Astrocyte (in vitro differentiated cells and primary cell): ENCODE measurements at regions not wholly inside any gene's neighbourhood (a gene's known extent, or its start where the extent isn't known, plus 50 kb on each side); places are given as distances from the start of the nearest gene placed in this dataset.

ENCODE experiments used
- DNase-seq: peaks from one replicate; pipeline ENCODE4 v3.0.0-alpha.2; 2010; ENCODE audit warnings: low read depth
- FAIRE-seq: peaks from 2 replicates; lab custom pipeline; 2011; peaks lifted over from hg19 to GRCh38; lab: Jason Lieb, UNC
- H2AFZ ChIP-seq: 2 replicates; pipeline ENCODE4 v1.6.0; 2012; ENCODE audit warnings: low read depth, low read length, inconsistent platforms
- H3K27ac ChIP-seq: 2 replicates; pipeline ENCODE4 v1.5.1; 2011; ENCODE audit warnings: low read depth, low read length, inconsistent platforms
- H3K27me3 ChIP-seq: 2 replicates; pipeline ENCODE4 v1.6.0; 2011; ENCODE audit warnings: low read length, inconsistent platforms; ENCODE audit not compliant: insufficient read depth
- H3K36me3 ChIP-seq: 2 replicates; pipeline ENCODE4 v1.5.1; 2011; ENCODE audit warnings: low read length, inconsistent platforms; ENCODE audit not compliant: insufficient read depth
- H3K4me1 ChIP-seq: 2 replicates; pipeline ENCODE4 v1.5.1; 2011; ENCODE audit warnings: low read length, inconsistent platforms; ENCODE audit not compliant: insufficient read depth
- H3K4me2 ChIP-seq: 2 replicates; pipeline ENCODE4 v1.6.0; 2012; ENCODE audit warnings: low read length, inconsistent platforms
- H3K4me3 ChIP-seq: 2 replicates; pipeline ENCODE4 v1.5.1; 2011; ENCODE audit warnings: low read depth, mild to moderate bottlenecking, low read length, inconsistent platforms; ENCODE audit not compliant: insufficient read depth
- H3K79me2 ChIP-seq: 2 replicates; pipeline ENCODE4 v1.6.0; 2012; ENCODE audit warnings: mild to moderate bottlenecking, low read length, inconsistent platforms; ENCODE audit not compliant: insufficient read depth
- H3K9ac ChIP-seq: 2 replicates; pipeline ENCODE4 v1.6.0; 2012; ENCODE audit warnings: mild to moderate bottlenecking, low read length, inconsistent platforms
- H3K9me3 ChIP-seq: 2 replicates; pipeline ENCODE4 v1.5.1; 2012; ENCODE audit warnings: low read depth, mild to moderate bottlenecking, low read length, inconsistent platforms; ENCODE audit not compliant: insufficient read depth
- H4K20me1 ChIP-seq: 2 replicates; pipeline ENCODE4 v1.6.0; 2012; ENCODE audit warnings: low read length, inconsistent platforms; ENCODE audit not compliant: insufficient read depth
- H3K27ac Mint-ChIP-seq: one replicate; pipeline ENCODE4 v1.8.0; 2021; ENCODE audit warnings: mild to moderate bottlenecking, mixed read lengths; ENCODE audit not compliant: unreplicated experiment
- H3K27me3 Mint-ChIP-seq: one replicate; pipeline ENCODE4 v1.8.0; 2021; ENCODE audit warnings: low read depth, mixed read lengths; ENCODE audit not compliant: unreplicated experiment
- H3K36me3 Mint-ChIP-seq: one replicate; pipeline ENCODE4 v1.8.0; 2021; ENCODE audit warnings: low read depth, mixed read lengths; ENCODE audit not compliant: unreplicated experiment
- H3K4me1 Mint-ChIP-seq: one replicate; pipeline ENCODE4 v1.8.0; 2021; ENCODE audit warnings: low read depth, mixed read lengths; ENCODE audit not compliant: unreplicated experiment
- H3K4me3 Mint-ChIP-seq: one replicate; pipeline ENCODE4 v1.8.0; 2021; ENCODE audit warnings: mild to moderate bottlenecking, moderate library complexity, mixed read lengths; ENCODE audit not compliant: unreplicated experiment
- H3K9me3 Mint-ChIP-seq: one replicate; pipeline ENCODE4 v1.8.0; 2021; ENCODE audit warnings: mild to moderate bottlenecking, mixed read lengths; ENCODE audit not compliant: unreplicated experiment
- EZH2 ChIP-seq: IDR thresholded peaks from 2 replicates; pipeline ENCODE4 v1.6.1; 2012; ENCODE audit warnings: mild to moderate bottlenecking, low read length, inconsistent platforms; ENCODE audit not compliant: insufficient read depth
- TF ChIP-seq, protein P1 (sequence below): IDR thresholded peaks from 2 replicates; pipeline ENCODE4 v1.5.1; 2011; ENCODE audit warnings: low read depth, mild to moderate bottlenecking, inconsistent platforms, low read length, moderate library complexity; ENCODE audit not compliant: insufficient read depth

DNA sequence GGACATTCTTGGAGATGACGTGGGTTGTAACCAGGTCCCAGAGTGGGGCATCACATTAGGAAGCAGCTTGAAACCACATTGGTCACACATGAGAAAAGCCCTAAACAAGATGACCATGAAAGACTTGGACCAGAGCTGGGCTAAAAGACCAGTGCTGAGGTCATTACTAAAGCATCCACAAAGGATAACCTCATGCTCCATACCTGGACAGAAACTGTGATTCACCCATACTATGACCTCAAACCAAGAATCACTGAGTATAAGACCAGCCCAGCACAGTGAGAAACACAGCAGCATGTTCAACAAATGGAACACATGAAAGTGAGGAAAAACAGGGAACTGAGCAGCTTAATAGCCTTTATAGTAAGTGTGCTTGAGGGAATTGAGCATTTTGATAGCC lies 635.5 kb upstream of the NETO1 start:
- H3K27ac ChIP-seq: no peak overlapping the region
- peaks cover 3% of the 10 kb centered on the region for H3K4me1 ChIP-seq
- FAIRE-seq (no peak), DNase-seq (peak; percentile 3)
- no peaks in the 10 kb centered on the region for H3K9me3 ChIP-seq
- Mint-ChIP-seq H3K4me3 (no peak overlapping the region), H3K27me3 (no peaks in the 10 kb centered on the region), H3K4me1 (no peaks in the 10 kb centered on the region), H3K27ac (no peak overlapping the region), H3K9me3 (no peaks in the 10 kb centered on the region), H3K36me3 (no peaks in the 10 kb centered on the region)
- no peaks in the 10 kb centered on the region for H4K20me1 ChIP-seq
- H3K4me3 ChIP-seq: no peak overlapping the region
- H3K4me2 ChIP-seq: no peak overlapping the region
- H2AFZ ChIP-seq: no peak overlapping the region
- H3K27me3 ChIP-seq: no peaks in the 10 kb centered on the region
- H3K79me2 ChIP-seq: no peaks in the 10 kb centered on the region
- no peak for TF ChIP-seq EZH2
- TF ChIP-seq, protein P1, sequence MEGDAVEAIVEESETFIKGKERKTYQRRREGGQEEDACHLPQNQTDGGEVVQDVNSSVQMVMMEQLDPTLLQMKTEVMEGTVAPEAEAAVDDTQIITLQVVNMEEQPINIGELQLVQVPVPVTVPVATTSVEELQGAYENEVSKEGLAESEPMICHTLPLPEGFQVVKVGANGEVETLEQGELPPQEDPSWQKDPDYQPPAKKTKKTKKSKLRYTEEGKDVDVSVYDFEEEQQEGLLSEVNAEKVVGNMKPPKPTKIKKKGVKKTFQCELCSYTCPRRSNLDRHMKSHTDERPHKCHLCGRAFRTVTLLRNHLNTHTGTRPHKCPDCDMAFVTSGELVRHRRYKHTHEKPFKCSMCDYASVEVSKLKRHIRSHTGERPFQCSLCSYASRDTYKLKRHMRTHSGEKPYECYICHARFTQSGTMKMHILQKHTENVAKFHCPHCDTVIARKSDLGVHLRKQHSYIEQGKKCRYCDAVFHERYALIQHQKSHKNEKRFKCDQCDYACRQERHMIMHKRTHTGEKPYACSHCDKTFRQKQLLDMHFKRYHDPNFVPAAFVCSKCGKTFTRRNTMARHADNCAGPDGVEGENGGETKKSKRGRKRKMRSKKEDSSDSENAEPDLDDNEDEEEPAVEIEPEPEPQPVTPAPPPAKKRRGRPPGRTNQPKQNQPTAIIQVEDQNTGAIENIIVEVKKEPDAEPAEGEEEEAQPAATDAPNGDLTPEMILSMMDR: no peak
- no peaks in the 10 kb centered on the region for H3K36me3 ChIP-seq
- no peak overlapping the region for H3K9ac ChIP-seq

DNA sequence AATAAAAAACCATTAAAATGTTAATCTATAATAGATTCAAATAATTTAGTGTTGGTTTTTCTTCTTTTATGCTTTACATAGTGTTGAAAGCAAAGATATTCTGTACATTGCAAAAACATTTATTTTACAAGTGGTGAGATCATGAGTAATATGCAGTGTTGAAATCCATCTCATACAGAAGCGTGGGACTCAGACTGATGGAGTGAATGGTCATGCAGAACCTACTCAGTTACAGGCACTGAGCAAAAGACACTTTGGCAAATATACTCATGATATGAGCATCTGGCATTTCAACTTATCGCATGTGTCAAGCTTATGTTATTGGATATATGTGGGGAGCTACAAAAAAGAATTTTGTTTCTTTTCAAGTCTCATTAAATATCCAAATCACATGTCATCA lies 620.2 kb upstream of the NETO1 start:
- no peak overlapping the region for H3K4me3 ChIP-seq
- H3K9ac ChIP-seq: no peak overlapping the region
- H3K27ac ChIP-seq: no peak overlapping the region
- no peak overlapping the region for H2AFZ ChIP-seq
- H3K36me3 ChIP-seq: no peaks in the 10 kb centered on the region
- H3K9me3 ChIP-seq: no peaks in the 10 kb centered on the region
- FAIRE-seq (peak; percentile 26), DNase-seq (no peak)
- H3K4me1 ChIP-seq: no peaks in the 10 kb centered on the region
- H3K79me2 ChIP-seq: no peaks in the 10 kb centered on the region
- H3K36me3 Mint-ChIP-seq: no peaks in the 10 kb centered on the region
- no peaks in the 10 kb centered on the region for H3K9me3 Mint-ChIP-seq
- TF ChIP-seq EZH2: no peak
- TF ChIP-seq, protein P1: no peak
- no peaks in the 10 kb centered on the region for H3K27me3 Mint-ChIP-seq
- H3K4me1 Mint-ChIP-seq: no peaks in the 10 kb centered on the region
- no peak overlapping the region for H3K4me3 Mint-ChIP-seq
- no peak overlapping the region for H3K27ac Mint-ChIP-seq
- no peak overlapping the region for H3K4me2 ChIP-seq
- H3K27me3 ChIP-seq: no peaks in the 10 kb centered on the region
- no peaks in the 10 kb centered on the region for H4K20me1 ChIP-seq

DNA sequence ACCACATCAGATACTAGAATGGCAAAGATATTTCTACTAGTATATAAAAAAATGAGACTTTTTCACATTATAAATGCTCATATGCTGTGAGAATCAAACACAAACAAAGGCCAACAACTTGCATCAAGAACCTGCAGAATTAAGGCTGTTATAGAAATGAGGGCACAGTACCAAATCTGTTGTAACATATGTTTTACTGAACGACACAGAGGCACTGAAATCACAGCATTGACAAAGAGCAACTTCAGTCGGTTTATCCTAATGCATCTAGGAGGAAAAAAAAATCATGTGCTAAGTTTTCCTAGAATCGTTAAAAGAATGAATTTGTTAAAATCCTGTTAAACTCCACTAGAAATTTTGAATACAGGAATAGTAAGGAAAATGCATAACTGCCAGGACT lies 617.4 kb upstream of the NETO1 start:
- no peaks in the 10 kb centered on the region for H3K79me2 ChIP-seq
- H3K4me3 ChIP-seq: no peak overlapping the region
- H3K9ac ChIP-seq: no peak overlapping the region
- H3K4me1 ChIP-seq: no peaks in the 10 kb centered on the region
- no peaks in the 10 kb centered on the region for H4K20me1 ChIP-seq
- Mint-ChIP-seq H3K27ac (no peak overlapping the region), H3K9me3 (no peaks in the 10 kb centered on the region), H3K27me3 (no peaks in the 10 kb centered on the region), H3K36me3 (no peaks in the 10 kb centered on the region), H3K4me3 (no peak overlapping the region), H3K4me1 (no peaks in the 10 kb centered on the region)
- DNase-seq: no peak
- H3K27me3 ChIP-seq: no peaks in the 10 kb centered on the region
- H3K9me3 ChIP-seq: no peaks in the 10 kb centered on the region
- no peak overlapping the region for H3K4me2 ChIP-seq
- no peak for FAIRE-seq
- H3K36me3 ChIP-seq: no peaks in the 10 kb centered on the region
- no peak overlapping the region for H2AFZ ChIP-seq
- TF ChIP-seq, protein P1: no peak
- no peak for TF ChIP-seq EZH2
- H3K27ac ChIP-seq: no peak overlapping the region
